Coronary artery (tissue), 2 donors: ENCODE measurements at regions not wholly inside any gene's neighbourhood (a gene's known extent, or its start where the extent isn't known, plus 50 kb on each side); places are given as distances from the start of the nearest gene placed in this dataset.

Experiments used
- DNase-seq: peaks from one replicate; pipeline ENCODE4 v3.0.0-alpha.2; 2017; ENCODE audit warnings: low spot score
- H3K27ac ChIP-seq, 2 donors: fragments of 200-600 bp; sonication (generic); one replicate each; pipeline ENCODE4 v1.5.1; 2016 to 2019
- H3K4me3 ChIP-seq: fragments of 200-600 bp; sonication (generic); 2 replicates; pipeline ENCODE4 v1.5.1; 2016; ENCODE audit warnings: mild to moderate bottlenecking, moderate library complexity
- CTCF ChIP-seq: fragments of 200-600 bp; sonication (generic); IDR thresholded peaks from one replicate; pipeline ENCODE4 v1.5.1; 2019; ENCODE audit warnings: antibody characterized with exemption

GRCh38 chr14:87879389-87879788 lies 113.6 kb downstream of the GALC start:
- no peak for DNase-seq
- H3K27ac ChIP-seq, result no peak overlapping the region
- H3K4me3 ChIP-seq, result no peak overlapping the region
- TF ChIP-seq CTCF, result no peak

GRCh38 chr14:87878959-87879358 lies 114.0 kb downstream of the GALC start:
- no peak for TF ChIP-seq CTCF
- DNase-seq, result no peak

GRCh38 chr14:87877877-87878276 lies 115.1 kb downstream of the GALC start:
- Histone ChIP-seq H3K27ac (no peak overlapping the region), H3K4me3 (no peak overlapping the region)
- no peak for TF ChIP-seq CTCF
- no peak for DNase-seq

More at GRCh38 chr14:87878959-87879358, 114.0 kb downstream of the GALC start:
- Histone ChIP-seq H3K4me3 (no peak overlapping the region), H3K27ac (no peak overlapping the region)

- Histone ChIP-seq H3K27ac (no peak overlapping the region), H3K4me3 (no peak overlapping the region)
- TF ChIP-seq CTCF, result no peak
- no peak for DNase-seq
Observed at GRCh38 chr14:87874676-87875075, 118.3 kb downstream of the GALC start.

- no peak for TF ChIP-seq CTCF
- Histone ChIP-seq H3K4me3 (no peak overlapping the region), H3K27ac (no peak overlapping the region)
- no peak for DNase-seq
Observed at GRCh38 chr14:87873741-87874140, 119.2 kb downstream of the GALC start.

- no peak overlapping the region for H3K27ac ChIP-seq
Observed at GRCh38 chr14:87869619-87870583, 123.1 kb downstream of the GALC start.

More at GRCh38 chr14:87869619-87870583, 123.1 kb downstream of the GALC start:
- no peak for TF ChIP-seq CTCF
- H3K4me3 ChIP-seq, result no peak overlapping the region
- no peak for DNase-seq
